H9 (cell line): ENCODE measurements at regions not wholly inside any gene's neighbourhood (a gene's known extent, or its start where the extent isn't known, plus 50 kb on each side); places are given as distances from the start of the nearest gene placed in this dataset.

Experiments
- DNase-seq: peaks from one replicate; pipeline ENCODE4 v3.0.0-alpha.2; 2017
- H2AFZ ChIP-seq: one replicate; pipeline ENCODE4 v1.6.1; 2013; ENCODE audit warnings: mild to moderate bottlenecking, low read length, control low read depth, moderate library complexity
- H2AK5ac ChIP-seq: 2 replicates; pipeline ENCODE4 v1.6.1; 2013; ENCODE audit warnings: low read length, control low read depth, mixed read lengths; ENCODE audit not compliant: insufficient read length
- H2BK120ac ChIP-seq: one replicate; pipeline ENCODE4 v1.6.1; 2013; ENCODE audit warnings: low read depth, mild to moderate bottlenecking, low read length, control low read depth, inconsistent platforms; ENCODE audit not compliant: poor library complexity, severe bottlenecking
- H2BK12ac ChIP-seq: 2 replicates; pipeline ENCODE4 v1.6.1; 2013; ENCODE audit warnings: low read length, control low read depth, mixed read lengths, low read depth; ENCODE audit not compliant: insufficient read length
- H2BK15ac ChIP-seq: 2 replicates; pipeline ENCODE4 v1.6.1; 2013; ENCODE audit warnings: low read depth, low read length, control low read depth
- H2BK20ac ChIP-seq: one replicate; pipeline ENCODE4 v1.6.1; 2013; ENCODE audit warnings: low read depth, mild to moderate bottlenecking, low read length, control low read depth, inconsistent platforms; ENCODE audit not compliant: poor library complexity, severe bottlenecking
- H2BK5ac ChIP-seq: 2 replicates; pipeline ENCODE4 v1.6.1; 2013; ENCODE audit warnings: low read length, control low read depth, mixed read lengths; ENCODE audit not compliant: insufficient read length
- H3K14ac ChIP-seq: 2 replicates; pipeline ENCODE4 v1.6.1; 2013; ENCODE audit warnings: low read length, control low read depth; ENCODE audit not compliant: insufficient read depth
- H3K18ac ChIP-seq: 2 replicates; pipeline ENCODE4 v1.6.1; 2013; ENCODE audit warnings: low read depth, mild to moderate bottlenecking, mixed read lengths, low read length, control low read depth; ENCODE audit not compliant: insufficient read length
- H3K23ac ChIP-seq: 2 replicates; pipeline ENCODE4 v1.6.1; 2013; ENCODE audit warnings: low read length, control low read depth, mixed read lengths, low read depth; ENCODE audit not compliant: insufficient read length
- H3K23me2 ChIP-seq: 2 replicates; pipeline ENCODE4 v1.6.1; 2013; ENCODE audit warnings: low read depth, mild to moderate bottlenecking, mixed read lengths, low read length, control low read depth; ENCODE audit not compliant: insufficient read length, poor library complexity, severe bottlenecking
- H3K27ac ChIP-seq: 2 replicates; pipeline ENCODE4 v1.5.1; 2013; ENCODE audit warnings: low read length, control low read depth, mixed read lengths, low read depth; ENCODE audit not compliant: insufficient read length
- H3K27me3 ChIP-seq: 2 replicates; pipeline ENCODE4 v1.6.1; 2013; ENCODE audit warnings: low read length, control low read depth, inconsistent platforms; ENCODE audit not compliant: insufficient read depth
- H3K4ac ChIP-seq: 2 replicates; pipeline ENCODE4 v1.6.1; 2013; ENCODE audit warnings: low read depth, mild to moderate bottlenecking, control low read depth, inconsistent platforms, low read length, moderate library complexity
- H3K4me1 ChIP-seq: 2 replicates; pipeline ENCODE4 v1.6.1; 2013; ENCODE audit warnings: low read length, control low read depth, inconsistent platforms; ENCODE audit not compliant: insufficient read depth
- H3K4me2 ChIP-seq: 2 replicates; pipeline ENCODE4 v1.6.1; 2013; ENCODE audit warnings: low read length, control low read depth, mixed read lengths; ENCODE audit not compliant: insufficient read length, insufficient read depth
- H3K56ac ChIP-seq: 2 replicates; pipeline ENCODE4 v1.6.1; 2013; ENCODE audit warnings: low read depth, mild to moderate bottlenecking, mixed read lengths, low read length, control low read depth; ENCODE audit not compliant: insufficient read length
- H3K79me1 ChIP-seq: 2 replicates; pipeline ENCODE4 v1.6.1; 2013; ENCODE audit warnings: low read depth, mild to moderate bottlenecking, moderate library complexity, low read length, control low read depth, inconsistent platforms; ENCODE audit not compliant: insufficient read depth, poor library complexity, severe bottlenecking
- H3K79me2 ChIP-seq: 2 replicates; pipeline ENCODE4 v1.6.1; 2013; ENCODE audit warnings: low read length, control low read depth, inconsistent platforms; ENCODE audit not compliant: insufficient read depth
- H3K9ac ChIP-seq: 2 replicates; pipeline ENCODE4 v1.6.1; 2013; ENCODE audit warnings: low read length, control low read depth, mixed read lengths; ENCODE audit not compliant: insufficient read length; ENCODE audit errors: extremely low read depth
- H3K9me3 ChIP-seq: one replicate; pipeline ENCODE4 v1.6.1; 2013; ENCODE audit warnings: low read depth, low read length, inconsistent platforms; ENCODE audit not compliant: control insufficient read depth
- H3T11ph ChIP-seq: one replicate; pipeline ENCODE4 v1.6.1; 2013; ENCODE audit warnings: mild to moderate bottlenecking, low read length, control low read depth, inconsistent platforms
- H4K20me1 ChIP-seq: one replicate; pipeline ENCODE4 v1.6.1; 2013; ENCODE audit not compliant: control insufficient read depth, insufficient read length, insufficient read depth
- H4K5ac ChIP-seq: 2 replicates; pipeline ENCODE4 v1.6.1; 2013; ENCODE audit warnings: low read depth, mild to moderate bottlenecking, mixed read lengths, low read length, control low read depth; ENCODE audit not compliant: insufficient read length
- H4K8ac ChIP-seq: replicated peaks from 2 replicates; pipeline ENCODE4 v1.6.1; 2013; ENCODE audit warnings: low read length, control low read depth, mixed read lengths, low read depth; ENCODE audit not compliant: insufficient read length
- H4K91ac ChIP-seq: 2 replicates; pipeline ENCODE4 v1.6.1; 2013; ENCODE audit warnings: low read depth, mild to moderate bottlenecking, moderate library complexity, mixed read lengths, low read length, control low read depth; ENCODE audit not compliant: insufficient read length
- H3K27ac Mint-ChIP-seq, 3 experiments: 2 replicates in 2 of 3; 3 replicates in 1 of 3; pipeline ENCODE4 v1.8.0; 2020 to 2021; ENCODE audit warnings: mixed read lengths in 3 of 3, mild to moderate bottlenecking in 1 of 3, moderate library complexity in 1 of 3
- H3K27me3 Mint-ChIP-seq: 2 replicates; pipeline ENCODE4 v1.8.0; 2021; ENCODE audit warnings: low read depth, mild to moderate bottlenecking, moderate library complexity, mixed read lengths
- H3K36me3 Mint-ChIP-seq, 3 experiments: 2 replicates in 2 of 3; 3 replicates in 1 of 3; pipeline ENCODE4 v1.8.0; 2020 to 2021; ENCODE audit warnings: low read depth in 3 of 3, mixed read lengths in 3 of 3; ENCODE audit not compliant: insufficient read depth in 1 of 3
- H3K4me1 Mint-ChIP-seq, 2 experiments: 2 replicates each; pipeline ENCODE4 v1.8.0; 2020; ENCODE audit warnings: mixed read lengths in 2 of 2
- H3K4me3 Mint-ChIP-seq, 2 experiments: 2 replicates in 1 of 2; 3 replicates in 1 of 2; pipeline ENCODE4 v1.8.0; 2020 to 2021; ENCODE audit warnings: mild to moderate bottlenecking in 2 of 2, mixed read lengths in 2 of 2, moderate library complexity in 1 of 2
- H3K9me3 Mint-ChIP-seq, 2 experiments: 2 replicates in 1 of 2; 3 replicates in 1 of 2; pipeline ENCODE4 v1.8.0; 2020; ENCODE audit warnings: mild to moderate bottlenecking in 2 of 2, mixed read lengths in 2 of 2, moderate library complexity in 1 of 2
- CTCF ChIP-seq: fragments of 200-600 bp; sonication (generic); conservative IDR thresholded peaks from 3 replicates; pipeline ENCODE4 v1.8.0; 2021; ENCODE audit warnings: antibody characterized with exemption, mild to moderate bottlenecking
- WGBS: extraction: QIAGEN DNeasy Blood & Tissue Kit; methylation state at CpG from one replicate; pipeline ENCODE4 v1.1.7; 2013; ENCODE audit warnings: missing lambda C conversion rate, low lambda C conversion rate, mixed read lengths; ENCODE audit not compliant: insufficient read length; ENCODE audit errors: extremely low coverage; 5-methylcytosine and 5-hydroxymethylcytosine counted together

- Histone ChIP-seq H3K23me2 (no peaks in the 10 kb centered on the region), H2BK120ac (no peak overlapping the region), H3K27ac (no peak overlapping the region), H3K56ac (no peak overlapping the region), H3K79me1 (no peaks in the 10 kb centered on the region), H2BK20ac (no peak overlapping the region), H3K4me2 (no peak overlapping the region), H4K5ac (no peak overlapping the region), H3K23ac (no peak overlapping the region), H3K27me3 (no peaks in the 10 kb centered on the region), H3K9ac (no peak overlapping the region), H4K8ac (no peak overlapping the region), H3K14ac (no peak overlapping the region), H3T11ph (no peak overlapping the region), H3K79me2 (no peaks in the 10 kb centered on the region), H3K4ac (no peak overlapping the region), H2AFZ (no peak overlapping the region), H2BK15ac (no peak overlapping the region), H2AK5ac (no peak overlapping the region), H3K18ac (no peak overlapping the region), H3K4me1 (peaks cover 7% of the 10 kb centered on the region; the same call in 1 of the 2 replicates), H3K9me3 (no peaks in the 10 kb centered on the region), H2BK5ac (no peak overlapping the region), H2BK12ac (no peak overlapping the region), H4K91ac (no peak overlapping the region), H4K20me1 (no peaks in the 10 kb centered on the region)
- H3K9me3 Mint-ChIP-seq, result peaks cover 0 to 2% of the 10 kb centered on the region in 2 experiments; a peak in 2 of 5 replicates
- H3K4me3 Mint-ChIP-seq, result no peak overlapping the region
- H3K36me3 Mint-ChIP-seq, result peaks cover 0 to 3% (median 0%) of the 10 kb centered on the region in 3 experiments; a peak in 2 of 7 replicates
- no peak for TF ChIP-seq CTCF
- no peaks in the 10 kb centered on the region; the same call in 1 of the 2 replicates for H3K27me3 Mint-ChIP-seq
- H3K27ac Mint-ChIP-seq, result no peak overlapping the region
- DNase-seq, result no peak
- peaks cover 20 to 22% of the 10 kb centered on the region in 2 experiments for H3K4me1 Mint-ChIP-seq
- WGBS, result no CpG with 5 or more reads among the region's 2 CpGs
Measured at GRCh38 chr17:34141590-34141989, 113.5 kb upstream of the CCL2 start.
